Neutrophil (primary cell): ENCODE measurements at regions not wholly inside any gene's neighbourhood (a gene's known extent, or its start where the extent isn't known, plus 50 kb on each side); places are given as distances from the start of the nearest gene placed in this dataset.
"Not testable (repeated sequence)": the region's sequence is repeated elsewhere in the genome, so short reads cannot be mapped to it uniquely, and the experiment has no call there.

Experiments used
- H3K27ac ChIP-seq: fragments of 200-600 bp; sonication (generic); 2 replicates; pipeline ENCODE4 v1.5.1; 2016; ENCODE audit warnings: mild to moderate bottlenecking, moderate library complexity
- H3K27me3 ChIP-seq: fragments of 200-600 bp; sonication (generic); 2 replicates; pipeline ENCODE4 v1.6.0; 2016; ENCODE audit warnings: mild to moderate bottlenecking
- H3K36me3 ChIP-seq: fragments of 200-600 bp; sonication (generic); 2 replicates; pipeline ENCODE4 v1.5.1; 2017
- H3K4me1 ChIP-seq, 2 experiments: fragments of 200-600 bp in 1 of 2; sonication (generic) in 1 of 2; 1 replicate in 1 of 2; 2 replicates in 1 of 2; pipeline versions ENCODE4 v1.5.1 to v1.6.1; 2013 to 2016; ENCODE audit warnings: low read depth in 1 of 2, low read length in 1 of 2, mild to moderate bottlenecking in 1 of 2, moderate library complexity in 1 of 2; ENCODE audit not compliant: control insufficient read depth in 1 of 2, insufficient read depth in 1 of 2
- H3K4me3 ChIP-seq, 2 experiments: fragments of 200-600 bp in 1 of 2; sonication (generic) in 1 of 2; 1 replicate in 1 of 2; 2 replicates in 1 of 2; pipeline ENCODE4 v1.5.1; 2013 to 2016; ENCODE audit warnings: low read depth in 1 of 2, low read length in 1 of 2, mild to moderate bottlenecking in 1 of 2, moderate library complexity in 1 of 2
- H3K9me3 ChIP-seq: fragments of 200-600 bp; sonication (generic); 2 replicates; pipeline ENCODE4 v1.5.1; 2016
- CTCF ChIP-seq: fragments of 200-600 bp; sonication (generic); IDR thresholded peaks from 2 replicates; pipeline ENCODE4 v1.5.1; 2016; ENCODE audit warnings: antibody characterized with exemption

- Histone ChIP-seq H3K4me3 (no peak overlapping the region), H3K9me3 (no peaks in the 10 kb centered on the region), H3K4me1 (no peaks in the 10 kb centered on the region), H3K27me3 (no peaks in the 10 kb centered on the region), H3K27ac (no peak overlapping the region), H3K36me3 (no peaks in the 10 kb centered on the region)
- no peak for TF ChIP-seq CTCF
Measured at GRCh38 chr7:68707159-68707558, 891.1 kb upstream of the AUTS2 start.

- TF ChIP-seq CTCF = no peak
- no peaks in the 10 kb centered on the region for H3K36me3 ChIP-seq
- H3K4me3 ChIP-seq = no peak overlapping the region
- H3K27ac ChIP-seq = no peak overlapping the region
- no peaks in the 10 kb centered on the region for H3K9me3 ChIP-seq
- H3K27me3 ChIP-seq = no peaks in the 10 kb centered on the region
- no peaks in the 10 kb centered on the region for H3K4me1 ChIP-seq
Measured at GRCh38 chr7:68707958-68708357, 890.3 kb upstream of the AUTS2 start.

- Histone ChIP-seq H3K4me3 (no peak overlapping the region), H3K9me3 (no peaks in the 10 kb centered on the region), H3K27ac (no peak overlapping the region), H3K4me1 (no peaks in the 10 kb centered on the region), H3K27me3 (no peaks in the 10 kb centered on the region), H3K36me3 (no peaks in the 10 kb centered on the region)
- no peak for TF ChIP-seq CTCF
Measured at GRCh38 chr7:68712956-68713495, 885.2 kb upstream of the AUTS2 start.

GRCh38 chr7:68714135-68714534, 884.1 kb upstream of the AUTS2 start:
- not testable (repeated sequence) for H3K9me3 ChIP-seq, H3K27me3 ChIP-seq, H3K27ac ChIP-seq, H3K4me3 ChIP-seq, H3K4me1 ChIP-seq, H3K36me3 ChIP-seq

- no peak overlapping the region for H3K4me3 ChIP-seq
- no peaks in the 10 kb centered on the region for H3K36me3 ChIP-seq
- no peak for TF ChIP-seq CTCF
- no peaks in the 10 kb centered on the region for H3K4me1 ChIP-seq
- H3K27me3 ChIP-seq = no peaks in the 10 kb centered on the region
- no peak overlapping the region for H3K27ac ChIP-seq
- H3K9me3 ChIP-seq = no peaks in the 10 kb centered on the region
Measured at GRCh38 chr7:68715907-68716306, 882.4 kb upstream of the AUTS2 start.

- TF ChIP-seq CTCF = no peak
- H3K4me1 ChIP-seq = no peaks in the 10 kb centered on the region
- no peaks in the 10 kb centered on the region for H3K9me3 ChIP-seq
- H3K27ac ChIP-seq = no peak overlapping the region
- H3K4me3 ChIP-seq = no peak overlapping the region
- H3K27me3 ChIP-seq = no peaks in the 10 kb centered on the region
- H3K36me3 ChIP-seq = no peaks in the 10 kb centered on the region
Measured at GRCh38 chr7:68717176-68717575, 881.1 kb upstream of the AUTS2 start.
